ENCODE measurements at regions not wholly inside any gene's neighbourhood (a gene's known extent, or its start where the extent isn't known, plus 50 kb on each side); places are given as distances from the start of the nearest gene placed in this dataset.

DNA sequence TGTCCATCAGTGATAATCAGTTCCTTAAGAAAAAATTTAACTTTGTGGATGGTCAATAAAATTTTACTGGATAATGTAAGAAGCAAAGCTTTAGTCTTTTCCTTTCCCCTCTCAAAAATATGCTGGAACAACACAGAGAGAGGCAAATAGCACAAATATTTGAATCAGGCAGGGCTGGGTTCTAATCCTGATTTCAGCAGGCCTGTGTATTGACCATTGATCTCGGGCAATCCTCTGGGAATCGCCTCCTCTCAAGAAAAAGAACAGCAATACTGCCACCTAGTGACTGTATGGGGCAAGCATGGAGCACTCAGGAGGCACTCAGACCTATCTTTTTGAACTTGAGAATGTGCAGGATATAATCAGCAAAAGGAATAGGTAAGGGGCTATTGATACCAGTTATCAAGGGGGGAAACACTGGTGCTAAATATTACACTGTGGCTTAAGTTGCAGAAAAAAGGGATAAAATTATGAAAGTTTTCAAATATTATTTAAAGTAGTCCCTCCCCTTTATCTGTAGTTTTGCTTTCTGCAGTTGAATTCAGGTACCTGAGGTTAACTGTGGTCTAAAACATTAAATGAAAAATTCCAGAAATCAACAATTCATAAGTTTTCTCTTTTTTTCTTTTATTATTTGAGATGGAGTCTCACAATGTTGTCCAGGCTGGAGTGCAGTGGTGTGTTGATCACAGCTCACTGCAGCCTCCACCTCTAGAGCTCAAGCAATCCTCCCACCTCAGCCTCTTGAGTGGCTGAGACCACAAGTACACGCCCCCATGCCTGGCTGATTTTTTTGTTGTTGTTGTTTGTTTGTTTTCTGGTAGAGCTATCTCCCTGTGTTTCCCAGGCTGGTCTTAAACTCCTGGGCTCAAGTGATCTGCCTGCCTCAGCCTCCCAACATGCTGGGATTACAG is 91.8 kb upstream of the NHSL1 start (continued):
- TF ChIP-seq HNF4G (IDR thresholded peaks at IDR 0.05; ENCODE audit: borderline replicate concordance, low read depth, low read length) (peak; percentile 28; the same call in 1 of the 2 replicates), HNF4G (CRISPR knock-in tag; IDR thresholded peaks at IDR 0.05; ENCODE audit: borderline replicate concordance, low read depth) (no peak), MTF1 (CRISPR knock-in tag; IDR thresholded peaks at IDR 0.05) (no peak), GZF1 (CRISPR knock-in tag; IDR thresholded peaks at IDR 0.05) (no peak), ZNF329 (CRISPR knock-in tag; IDR thresholded peaks at IDR 0.05; ENCODE audit: low read depth) (no peak), MAZ (IDR thresholded peaks at IDR 0.05; ENCODE audit: borderline replicate concordance, low read depth, low read length) (no peak), MAZ (CRISPR knock-in tag; IDR thresholded peaks at IDR 0.05; ENCODE audit: low read depth) (no peak), RBM22 (optimal IDR thresholded peaks at IDR 0.05; ENCODE audit: low read length) (no peak), ZSCAN12 (CRISPR knock-in tag; IDR thresholded peaks at IDR 0.05) (no peak), SNAI1 (CRISPR knock-in tag; IDR thresholded peaks at IDR 0.05; ENCODE audit: borderline replicate concordance) (no peak), PPARG (CRISPR knock-in tag; conservative IDR thresholded peaks at IDR 0.05) (0 out of 2 replicates have a peak, but pooled peaks have one; percentile 12), KDM2A (CRISPR knock-in tag; IDR thresholded peaks at IDR 0.05; ENCODE audit: borderline replicate concordance, low read depth) (0 out of 2 replicates have a peak, but pooled peaks have one; percentile 47), HNRNPUL1 (IDR thresholded peaks at IDR 0.05; ENCODE audit: low read depth, low read length) (no peak), ZFP1 (CRISPR knock-in tag; IDR thresholded peaks at IDR 0.05) (no peak), ZNF564 (CRISPR knock-in tag; IDR thresholded peaks at IDR 0.05) (no peak), ZFX (CRISPR knock-in tag; IDR thresholded peaks at IDR 0.05; ENCODE audit: low read depth) (peak; percentile 42; the same call in 1 of the 2 replicates), MIER3 (CRISPR knock-in tag; IDR thresholded peaks at IDR 0.05; ENCODE audit: borderline replicate concordance) (0 out of 2 replicates have a peak, but pooled peaks have one; percentile 58), ZNF441 (CRISPR knock-in tag; IDR thresholded peaks at IDR 0.05; ENCODE audit: borderline replicate concordance) (no peak), ZNF317 (CRISPR knock-in tag; IDR thresholded peaks at IDR 0.05) (no peak)
- TF ChIP-seq, protein P1, sequence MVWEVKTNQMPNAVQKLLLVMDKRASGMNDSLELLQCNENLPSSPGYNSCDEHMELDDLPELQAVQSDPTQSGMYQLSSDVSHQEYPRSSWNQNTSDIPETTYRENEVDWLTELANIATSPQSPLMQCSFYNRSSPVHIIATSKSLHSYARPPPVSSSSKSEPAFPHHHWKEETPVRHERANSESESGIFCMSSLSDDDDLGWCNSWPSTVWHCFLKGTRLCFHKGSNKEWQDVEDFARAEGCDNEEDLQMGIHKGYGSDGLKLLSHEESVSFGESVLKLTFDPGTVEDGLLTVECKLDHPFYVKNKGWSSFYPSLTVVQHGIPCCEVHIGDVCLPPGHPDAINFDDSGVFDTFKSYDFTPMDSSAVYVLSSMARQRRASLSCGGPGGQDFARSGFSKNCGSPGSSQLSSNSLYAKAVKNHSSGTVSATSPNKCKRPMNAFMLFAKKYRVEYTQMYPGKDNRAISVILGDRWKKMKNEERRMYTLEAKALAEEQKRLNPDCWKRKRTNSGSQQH (CRISPR knock-in tag; IDR thresholded peaks at IDR 0.05; ENCODE audit: low read depth): no peak
- TF ChIP-seq, protein P2, sequence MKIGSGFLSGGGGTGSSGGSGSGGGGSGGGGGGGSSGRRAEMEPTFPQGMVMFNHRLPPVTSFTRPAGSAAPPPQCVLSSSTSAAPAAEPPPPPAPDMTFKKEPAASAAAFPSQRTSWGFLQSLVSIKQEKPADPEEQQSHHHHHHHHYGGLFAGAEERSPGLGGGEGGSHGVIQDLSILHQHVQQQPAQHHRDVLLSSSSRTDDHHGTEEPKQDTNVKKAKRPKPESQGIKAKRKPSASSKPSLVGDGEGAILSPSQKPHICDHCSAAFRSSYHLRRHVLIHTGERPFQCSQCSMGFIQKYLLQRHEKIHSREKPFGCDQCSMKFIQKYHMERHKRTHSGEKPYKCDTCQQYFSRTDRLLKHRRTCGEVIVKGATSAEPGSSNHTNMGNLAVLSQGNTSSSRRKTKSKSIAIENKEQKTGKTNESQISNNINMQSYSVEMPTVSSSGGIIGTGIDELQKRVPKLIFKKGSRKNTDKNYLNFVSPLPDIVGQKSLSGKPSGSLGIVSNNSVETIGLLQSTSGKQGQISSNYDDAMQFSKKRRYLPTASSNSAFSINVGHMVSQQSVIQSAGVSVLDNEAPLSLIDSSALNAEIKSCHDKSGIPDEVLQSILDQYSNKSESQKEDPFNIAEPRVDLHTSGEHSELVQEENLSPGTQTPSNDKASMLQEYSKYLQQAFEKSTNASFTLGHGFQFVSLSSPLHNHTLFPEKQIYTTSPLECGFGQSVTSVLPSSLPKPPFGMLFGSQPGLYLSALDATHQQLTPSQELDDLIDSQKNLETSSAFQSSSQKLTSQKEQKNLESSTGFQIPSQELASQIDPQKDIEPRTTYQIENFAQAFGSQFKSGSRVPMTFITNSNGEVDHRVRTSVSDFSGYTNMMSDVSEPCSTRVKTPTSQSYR (CRISPR knock-in tag; IDR thresholded peaks at IDR 0.05; ENCODE audit: borderline replicate concordance): no peak
- TF ChIP-seq, protein P3, sequence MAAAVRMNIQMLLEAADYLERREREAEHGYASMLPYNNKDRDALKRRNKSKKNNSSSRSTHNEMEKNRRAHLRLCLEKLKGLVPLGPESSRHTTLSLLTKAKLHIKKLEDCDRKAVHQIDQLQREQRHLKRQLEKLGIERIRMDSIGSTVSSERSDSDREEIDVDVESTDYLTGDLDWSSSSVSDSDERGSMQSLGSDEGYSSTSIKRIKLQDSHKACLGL (CRISPR knock-in tag; IDR thresholded peaks at IDR 0.05): no peak
- TF ChIP-seq, protein P4, sequence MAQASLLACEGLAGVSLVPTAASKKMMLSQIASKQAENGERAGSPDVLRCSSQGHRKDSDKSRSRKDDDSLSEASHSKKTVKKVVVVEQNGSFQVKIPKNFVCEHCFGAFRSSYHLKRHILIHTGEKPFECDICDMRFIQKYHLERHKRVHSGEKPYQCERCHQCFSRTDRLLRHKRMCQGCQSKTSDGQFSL (CRISPR knock-in tag; IDR thresholded peaks at IDR 0.05): no peak
- TF ChIP-seq, protein P5, sequence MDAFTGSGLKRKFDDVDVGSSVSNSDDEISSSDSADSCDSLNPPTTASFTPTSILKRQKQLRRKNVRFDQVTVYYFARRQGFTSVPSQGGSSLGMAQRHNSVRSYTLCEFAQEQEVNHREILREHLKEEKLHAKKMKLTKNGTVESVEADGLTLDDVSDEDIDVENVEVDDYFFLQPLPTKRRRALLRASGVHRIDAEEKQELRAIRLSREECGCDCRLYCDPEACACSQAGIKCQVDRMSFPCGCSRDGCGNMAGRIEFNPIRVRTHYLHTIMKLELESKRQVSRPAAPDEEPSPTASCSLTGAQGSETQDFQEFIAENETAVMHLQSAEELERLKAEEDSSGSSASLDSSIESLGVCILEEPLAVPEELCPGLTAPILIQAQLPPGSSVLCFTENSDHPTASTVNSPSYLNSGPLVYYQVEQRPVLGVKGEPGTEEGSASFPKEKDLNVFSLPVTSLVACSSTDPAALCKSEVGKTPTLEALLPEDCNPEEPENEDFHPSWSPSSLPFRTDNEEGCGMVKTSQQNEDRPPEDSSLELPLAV (CRISPR knock-in tag; conservative IDR thresholded peaks at IDR 0.05; ENCODE audit: low read depth): no peak
